DND-41 (cell line): ENCODE measurements at regions not wholly inside any gene's neighbourhood (a gene's known extent, or its start where the extent isn't known, plus 50 kb on each side); places are given as distances from the start of the nearest gene placed in this dataset.

Source experiments
- EZH2 ChIP-seq: IDR thresholded peaks from 3 replicates; pipeline ENCODE4 v1.6.1; 2012; ENCODE audit warnings: borderline replicate concordance, low read depth, mild to moderate bottlenecking, moderate library complexity, low read length, inconsistent platforms; ENCODE audit not compliant: severe bottlenecking
- TF ChIP-seq, protein P1 (sequence below): IDR thresholded peaks from 2 replicates; pipeline ENCODE4 v1.5.1; 2012; ENCODE audit warnings: borderline replicate concordance, low read length, moderate library complexity, mild to moderate bottlenecking; ENCODE audit not compliant: poor library complexity, severe bottlenecking; ENCODE audit errors: extremely low read depth

DNA sequence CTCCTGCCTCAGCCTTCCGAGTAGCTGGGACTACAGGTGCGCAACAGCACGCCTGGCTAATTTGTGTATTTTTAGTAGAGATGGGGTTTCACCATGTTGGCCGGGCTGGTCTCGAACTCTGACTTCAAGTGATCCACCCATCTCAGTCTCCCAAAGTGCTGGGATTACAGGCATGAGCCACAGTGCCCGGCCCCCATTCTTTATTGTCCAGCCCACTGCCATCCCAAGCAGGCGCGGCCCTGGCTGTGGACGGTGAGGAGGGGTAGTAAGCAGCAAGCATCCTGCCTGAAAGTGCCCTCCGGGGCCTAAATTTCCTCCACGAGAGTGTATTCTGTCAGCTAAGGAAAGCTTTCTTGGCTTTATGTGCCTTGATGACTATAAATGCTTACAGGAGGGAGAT is 113.2 kb upstream of the CSF3R start:
- TF ChIP-seq, protein P1, sequence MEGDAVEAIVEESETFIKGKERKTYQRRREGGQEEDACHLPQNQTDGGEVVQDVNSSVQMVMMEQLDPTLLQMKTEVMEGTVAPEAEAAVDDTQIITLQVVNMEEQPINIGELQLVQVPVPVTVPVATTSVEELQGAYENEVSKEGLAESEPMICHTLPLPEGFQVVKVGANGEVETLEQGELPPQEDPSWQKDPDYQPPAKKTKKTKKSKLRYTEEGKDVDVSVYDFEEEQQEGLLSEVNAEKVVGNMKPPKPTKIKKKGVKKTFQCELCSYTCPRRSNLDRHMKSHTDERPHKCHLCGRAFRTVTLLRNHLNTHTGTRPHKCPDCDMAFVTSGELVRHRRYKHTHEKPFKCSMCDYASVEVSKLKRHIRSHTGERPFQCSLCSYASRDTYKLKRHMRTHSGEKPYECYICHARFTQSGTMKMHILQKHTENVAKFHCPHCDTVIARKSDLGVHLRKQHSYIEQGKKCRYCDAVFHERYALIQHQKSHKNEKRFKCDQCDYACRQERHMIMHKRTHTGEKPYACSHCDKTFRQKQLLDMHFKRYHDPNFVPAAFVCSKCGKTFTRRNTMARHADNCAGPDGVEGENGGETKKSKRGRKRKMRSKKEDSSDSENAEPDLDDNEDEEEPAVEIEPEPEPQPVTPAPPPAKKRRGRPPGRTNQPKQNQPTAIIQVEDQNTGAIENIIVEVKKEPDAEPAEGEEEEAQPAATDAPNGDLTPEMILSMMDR, result no peak
- TF ChIP-seq EZH2, result no peak
